ENCODE measurements at regions not wholly inside any gene's neighbourhood (a gene's known extent, or its start where the extent isn't known, plus 50 kb on each side); places are given as distances from the start of the nearest gene placed in this dataset.

- TF ChIP-seq EZH2 (IDR thresholded peaks at IDR 0.05; ENCODE audit: borderline replicate concordance) (no peak), EZH2phosphoT487 (IDR thresholded peaks at IDR 0.05; ENCODE audit: low read depth, severe bottlenecking, unreplicated experiment) (no peak), CTCF (IDR thresholded peaks at IDR 0.05; ENCODE audit: poor library complexity) (no peak)
These were observed 73.6 kb upstream of the CCL1 start for GRCh38 chr17:34436607-34437006.
